ENCODE measurements at regions not wholly inside any gene's neighbourhood (a gene's known extent, or its start where the extent isn't known, plus 50 kb on each side); places are given as distances from the start of the nearest gene placed in this dataset.

- intact Hi-C loops (cut with micrococcal nuclease): no loop called here
- no peak for DNase-seq
- ATAC-seq: no peak
Measured at GRCh38 chr16:6646891-6647290, 685.8 kb upstream of the RBFOX1 start.

GRCh38 chr16:6645768-6646568 is 686.7 kb upstream of the RBFOX1 start:
- no peak for DNase-seq
- ATAC-seq: no peak

GRCh38 chr16:6644916-6645315 is 687.7 kb upstream of the RBFOX1 start:
- no peak for DNase-seq
- intact Hi-C loops (cut with micrococcal nuclease): no loop called here
- ATAC-seq: no peak

More at GRCh38 chr16:6645768-6646568, 686.7 kb upstream of the RBFOX1 start:
- intact Hi-C loops (cut with micrococcal nuclease): no loop called here

DNA sequence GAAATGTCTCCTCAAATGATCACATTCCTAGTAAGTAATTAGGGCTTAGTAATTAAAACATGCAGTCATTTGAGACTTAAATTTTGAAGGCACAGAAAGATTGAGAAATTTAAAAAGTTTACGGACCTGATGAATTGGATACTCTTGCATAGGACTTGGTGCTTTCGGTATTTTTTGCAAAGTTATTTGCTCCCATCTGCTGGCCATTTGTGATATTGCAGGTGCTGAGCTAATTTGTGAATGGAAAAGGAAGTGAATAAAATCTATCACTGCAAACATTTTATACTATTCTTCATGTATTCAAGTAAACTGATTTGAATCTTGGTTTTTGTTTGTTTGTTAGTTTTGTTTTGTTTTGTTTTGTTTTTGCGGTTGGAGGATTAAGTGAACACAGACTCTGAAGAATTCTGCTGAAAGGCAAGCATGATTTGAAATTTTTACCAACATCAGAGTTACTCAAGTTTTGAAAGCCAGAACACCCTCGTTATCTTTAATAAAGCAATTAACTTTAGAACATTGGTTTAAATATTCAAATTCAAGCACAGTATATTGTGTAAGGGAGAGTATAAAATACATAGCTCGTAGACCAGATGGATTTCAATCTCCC is 689.5 kb upstream of the RBFOX1 start:
- ATAC-seq (no peak), DNase-seq (no peak)
- intact Hi-C loops (cut with micrococcal nuclease): no loop called here

- intact Hi-C loops (cut with micrococcal nuclease): no loop called here
- DNase-seq (no peak), ATAC-seq (no peak)
Measured at GRCh38 chr16:6642271-6642670, 690.4 kb upstream of the RBFOX1 start.

- no peak for DNase-seq
- intact Hi-C loops (cut with micrococcal nuclease): no loop called here
- peak; percentile 23 for ATAC-seq
Measured at GRCh38 chr16:6641091-6641490, 691.6 kb upstream of the RBFOX1 start.

GRCh38 chr16:6636457-6636856 is 696.2 kb upstream of the RBFOX1 start:
- no peak for ATAC-seq
- intact Hi-C loops (cut with micrococcal nuclease): no loop called here

DNA sequence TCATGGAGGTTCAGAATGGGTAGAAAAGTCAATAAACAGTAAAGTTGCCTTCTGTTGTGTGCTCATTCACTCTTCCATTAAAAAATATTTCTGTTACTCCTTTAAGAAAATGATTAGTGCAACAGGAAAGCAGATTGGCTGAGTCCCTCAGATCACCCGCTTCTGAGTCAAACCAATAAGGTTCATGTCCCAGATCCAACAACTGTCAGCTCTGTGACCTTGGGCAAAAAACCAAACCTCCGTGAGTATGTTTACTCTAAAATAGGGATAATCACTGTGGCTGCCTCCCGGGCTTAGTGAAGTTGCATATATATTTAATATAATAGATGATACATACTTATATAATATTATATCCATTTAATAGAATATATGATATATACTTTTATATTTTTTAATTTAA is 698.5 kb upstream of the RBFOX1 start:
- intact Hi-C loops (cut with micrococcal nuclease): no loop called here
- no peak for DNase-seq

More at GRCh38 chr16:6636457-6636856, 696.2 kb upstream of the RBFOX1 start:
- no peak for DNase-seq

GRCh38 chr16:6633456-6633855 is 699.2 kb upstream of the RBFOX1 start:
- DNase-seq (no peak), ATAC-seq (no peak)
- intact Hi-C loops (cut with micrococcal nuclease): no loop called here

More for the DNA sequence above, 698.5 kb upstream of the RBFOX1 start:
- no peak for ATAC-seq

- no peak for DNase-seq
- no peak for ATAC-seq
- intact Hi-C loops (cut with micrococcal nuclease): no loop called here
Measured at GRCh38 chr16:6629110-6629509, 703.5 kb upstream of the RBFOX1 start.

DNA sequence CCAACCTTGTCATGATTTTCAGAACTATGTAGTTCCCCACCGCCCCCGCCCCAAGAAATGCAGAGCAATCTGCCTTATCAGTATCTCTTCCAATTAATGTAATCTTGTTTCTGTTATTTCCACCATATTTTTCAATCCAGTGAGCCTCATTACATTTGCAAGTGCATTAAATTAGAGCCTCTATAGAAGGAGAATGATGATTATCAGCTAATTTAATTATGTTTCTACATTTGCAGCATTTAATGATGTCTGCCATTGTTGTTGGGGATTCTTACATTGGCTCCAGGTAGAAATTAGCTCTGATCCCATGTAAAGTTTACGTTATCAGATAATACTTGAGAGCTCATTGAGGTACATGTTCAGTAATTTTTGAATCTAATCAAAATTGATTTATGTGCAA is 707.0 kb upstream of the RBFOX1 start:
- ATAC-seq: no peak
- intact Hi-C loops (cut with micrococcal nuclease): no loop called here
- no peak for DNase-seq

GRCh38 chr16:6618874-6619273 is 713.8 kb upstream of the RBFOX1 start:
- intact Hi-C loops (cut with micrococcal nuclease): no loop called here
- ATAC-seq: no peak
- no peak for DNase-seq

DNA sequence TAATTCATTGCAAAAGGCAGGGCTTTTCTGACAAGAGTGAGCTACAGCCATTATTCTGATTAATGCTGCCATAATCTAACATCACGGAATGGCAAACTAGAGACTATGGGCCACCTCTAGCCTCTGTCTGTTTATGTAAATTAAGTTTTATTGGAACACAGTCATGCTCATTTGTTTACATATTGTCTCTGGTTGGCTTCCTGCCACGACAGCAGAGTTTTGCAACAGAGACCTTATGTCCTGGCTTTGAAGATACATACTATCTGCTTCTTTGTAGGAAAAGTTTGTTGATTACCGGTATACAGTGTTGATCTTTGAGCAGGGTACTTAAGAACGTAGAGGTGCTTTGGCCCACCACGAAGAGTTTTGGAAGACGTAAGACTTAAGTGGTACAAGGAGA is 715.9 kb upstream of the RBFOX1 start:
- intact Hi-C loops (cut with micrococcal nuclease): no loop called here
- no peak for DNase-seq
- no peak for ATAC-seq

- ATAC-seq (no peak), DNase-seq (no peak)
- intact Hi-C loops (cut with micrococcal nuclease): no loop called here
Measured at GRCh38 chr16:6615636-6616035, 717.0 kb upstream of the RBFOX1 start.

GRCh38 chr16:6611535-6611934 is 721.1 kb upstream of the RBFOX1 start:
- no peak for ATAC-seq
- intact Hi-C loops (cut with micrococcal nuclease): no loop called here
- no peak for DNase-seq

GRCh38 chr16:6605490-6605889 is 727.2 kb upstream of the RBFOX1 start:
- no peak for ATAC-seq

GRCh38 chr16:6603780-6604325 is 728.8 kb upstream of the RBFOX1 start:
- ATAC-seq (no peak), DNase-seq (no peak)
- intact Hi-C loops (cut with micrococcal nuclease): no loop called here

More at GRCh38 chr16:6605490-6605889, 727.2 kb upstream of the RBFOX1 start:
- intact Hi-C loops (cut with micrococcal nuclease): no loop called here
- no peak for DNase-seq

DNA sequence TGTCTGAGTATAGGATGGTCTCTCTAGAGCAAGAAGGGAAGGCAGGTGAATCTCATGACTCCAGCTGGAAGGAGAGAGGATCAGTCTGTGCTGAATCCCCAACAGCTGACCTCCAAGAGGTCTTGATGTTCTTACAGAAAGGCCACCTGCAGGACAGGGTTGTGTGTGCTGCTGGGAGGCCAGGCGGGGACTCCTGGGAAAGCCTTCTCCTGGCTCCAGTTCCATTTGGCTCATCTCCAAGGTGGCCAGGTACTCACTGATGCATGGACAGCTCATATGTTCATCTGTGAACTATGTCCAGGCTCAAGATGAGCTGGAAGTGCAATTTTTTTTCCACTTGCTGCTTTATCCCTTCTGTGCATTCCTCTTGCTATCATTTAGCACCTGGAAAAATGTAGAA is 730.2 kb upstream of the RBFOX1 start:
- intact Hi-C loops (cut with micrococcal nuclease): no loop called here
- no peak for ATAC-seq
- no peak for DNase-seq

GRCh38 chr16:6600167-6600566 is 732.5 kb upstream of the RBFOX1 start:
- DNase-seq (no peak), ATAC-seq (peak; percentile 33)
- intact Hi-C loops (cut with micrococcal nuclease): no loop called here

DNA sequence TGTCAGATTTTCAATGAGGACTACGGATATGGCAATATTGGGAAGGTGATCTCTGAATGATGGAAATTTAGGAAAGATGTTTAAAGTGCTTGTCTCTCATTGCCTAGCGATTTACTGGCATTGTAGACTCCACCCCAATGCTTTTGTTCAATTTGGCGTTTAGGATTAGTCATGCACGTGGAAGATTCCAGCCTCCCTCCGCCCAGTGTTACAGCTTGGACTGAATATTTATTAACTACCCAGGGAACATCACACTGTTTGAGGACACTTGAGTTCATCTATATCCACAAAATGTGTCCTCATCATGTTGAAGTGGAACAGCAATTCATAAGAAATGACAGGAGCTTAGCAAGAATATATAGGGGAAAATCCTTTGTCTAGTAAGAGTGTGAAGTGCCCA is 738.8 kb upstream of the RBFOX1 start:
- ATAC-seq (no peak), DNase-seq (no peak)
- intact Hi-C loops (cut with micrococcal nuclease): no loop called here

GRCh38 chr16:6576606-6577005 is 756.0 kb upstream of the RBFOX1 start:
- intact Hi-C loops (cut with micrococcal nuclease): no loop called here
- DNase-seq (no peak), ATAC-seq (no peak)
